Heart right ventricle (tissue), 16 donors: ENCODE measurements at regions not wholly inside any gene's neighbourhood (a gene's known extent, or its start where the extent isn't known, plus 50 kb on each side); places are given as distances from the start of the nearest gene placed in this dataset.

Experiments used
- ATAC-seq, 8 donors: fragments of 200-7000 bp; cut with Tn5 transposase; one replicate each; pipeline ENCODE4 v1.9.1; 2020; ENCODE audit warnings: mild to moderate bottlenecking in 8 of 8, moderate library complexity in 8 of 8, moderate number of reproducible peaks in 1 of 8
- DNase-seq, 2 donors: peaks; one replicate each; pipeline ENCODE4 v3.0.0-alpha.2; 2020
- H3K27ac ChIP-seq, 10 donors: fragments of 200-600 bp; sonication (generic) in 2 of 10; one replicate each; pipeline versions ENCODE4 v1.5.0 to v1.8.0; 2020 to 2022; ENCODE audit warnings: mild to moderate bottlenecking in 3 of 10
- H3K27me3 ChIP-seq, 7 donors: fragments of 200-600 bp; one replicate each; pipeline ENCODE4 v1.8.0; 2021 to 2022; ENCODE audit warnings: mild to moderate bottlenecking in 2 of 7
- H3K36me3 ChIP-seq, 9 donors: fragments of 200-600 bp; sonication (generic) in 1 of 9; one replicate each; pipeline versions ENCODE4 v1.5.0 to v1.8.0; 2020 to 2022; ENCODE audit warnings: mild to moderate bottlenecking in 2 of 9
- H3K4me1 ChIP-seq, 9 donors: fragments of 200-600 bp; sonication (generic) in 1 of 9; one replicate each; pipeline versions ENCODE4 v1.5.0 to v1.8.0; 2020 to 2022; ENCODE audit warnings: mild to moderate bottlenecking in 4 of 9
- H3K4me3 ChIP-seq, 10 donors: fragments of 200-600 bp; sonication (generic) in 2 of 10; one replicate each; pipeline versions ENCODE4 v1.5.0 to v1.8.0; 2020 to 2022; ENCODE audit warnings: mild to moderate bottlenecking in 7 of 10, moderate library complexity in 2 of 10
- H3K9me3 ChIP-seq, 11 donors: fragments of 200-600 bp in 10 of 11; sonication (generic) in 2 of 11; one replicate each; pipeline versions ENCODE4 v1.5.0 to v1.8.0; 2013 to 2022; ENCODE audit warnings: mild to moderate bottlenecking in 2 of 11, control low read depth in 1 of 11, moderate library complexity in 1 of 11
- CTCF ChIP-seq, 9 donors: fragments of 200-600 bp; sonication (generic) in 2 of 9; IDR thresholded peaks; one replicate each; pipeline versions ENCODE4 v1.5.0 to v1.8.0; 2021 to 2022; ENCODE audit warnings: antibody characterized with exemption in 9 of 9, mild to moderate bottlenecking in 5 of 9, moderate library complexity in 1 of 9
- WGBS, 2 donors: extraction: QIAGEN DNeasy Blood & Tissue Kit; methylation state at CpG; one replicate each; pipeline ENCODE4 v1.1.7; 2013; ENCODE audit warnings: inconsistent platforms in 1 of 2; 5-methylcytosine and 5-hydroxymethylcytosine counted together
- intact Hi-C, 10 donors: fragments of 100-400 bp; cut with DNase I; formaldehyde crosslinking; loops; one replicate each; pipeline versions ENCODE4 v1.11.1 to v1.14.2; 2022
- donor health status: Arrhythmogenic right ventricular cardiomyopathy.
- donor health status: ischemic (EF 13 %, LVEDD 7.1; RV severe dilation, severe dysfunction).
- donor health status: healthy with polysubstance abuse.
- donor health status: DM: no; HTN: yes; CAD: no.
- donor health status: DM: no; HTN: no; CAD: no.
- donor health status: ischemic (EF 25% LVEDD 6.9; RV normal size, moderate dysfunction).
- donor health status: ischemic (EF 25% LVEDD 5.7; RV mildly dilated, moderate dysfunction).
- donor health status: healthy.
- donor health status: DM: yes; HTN: yes; CAD: no.
- donor health status: Ischemic cardiomyopathy.
- donor health status: ischemic (EF 35%, LVEDD 5.7; RV mildly dilated, moderate dysfunction).
- donor health status: nonischemic (EF 11% LVEDD 7.7; RV severe dilation, severe dysfunction).
- donor health status: DM: yes; HTN: yes; CAD: no.
- donor health status: PGD.
- donor health status: ischemic (EF 29% LVEDD 5.4; RV normal size, mild dysfunction).
- donor health status: nonischemic (EF 23%, LVEDD 6.1; RV moderate dilation, normal function).

- ATAC-seq (no peak), DNase-seq (no peak)
- no peak overlapping the region for H3K27ac ChIP-seq
- no peaks in the 10 kb centered on the region for H3K4me1 ChIP-seq
- intact Hi-C loops, result no loop called here
- 88 to 89% methylated on average over 3 of the region's 3 CpGs for WGBS, 2 donors
- no peak overlapping the region for H3K4me3 ChIP-seq
- TF ChIP-seq CTCF (IDR thresholded peaks at IDR 0.05), result no peak
- no peaks in the 10 kb centered on the region for H3K36me3 ChIP-seq
- H3K27me3 ChIP-seq, result no peaks in the 10 kb centered on the region
- peaks cover 0 to 13% (median 0%) of the 10 kb centered on the region in 11 donors for H3K9me3 ChIP-seq
These were observed 52.8 kb upstream of the RGS17 start for GRCh38 chr6:153183925-153184324.
